Smooth muscle cell (in vitro differentiated cells): ENCODE measurements at regions not wholly inside any gene's neighbourhood (a gene's known extent, or its start where the extent isn't known, plus 50 kb on each side); places are given as distances from the start of the nearest gene placed in this dataset.
"Not testable (repeated sequence)": the region's sequence is repeated elsewhere in the genome, so short reads cannot be mapped to it uniquely, and the experiment has no call there.

Source experiments
- DNase-seq: peaks from one replicate; lab custom pipeline; 2025; ENCODE audit not compliant: unreplicated experiment; lab: John Stamatoyannopoulos, UW
- H2AFZ ChIP-seq: fragments of 200-600 bp; sonication (generic); 2 replicates; pipeline ENCODE4 v1.6.0; 2016; ENCODE audit warnings: antibody characterized with exemption, low read depth, mild to moderate bottlenecking
- H3F3A ChIP-seq: fragments of 200-600 bp; sonication (generic); 2 replicates; pipeline ENCODE4 v1.6.0; 2017; ENCODE audit warnings: antibody characterized with exemption, low read depth
- H3K27ac ChIP-seq: fragments of 200-600 bp; sonication (generic); 2 replicates; pipeline ENCODE4 v1.5.1; 2016; ENCODE audit warnings: low read depth, mild to moderate bottlenecking
- H3K27me3 ChIP-seq: fragments of 200-600 bp; sonication (generic); 2 replicates; pipeline ENCODE4 v1.6.1; 2016; ENCODE audit warnings: low read depth, mild to moderate bottlenecking
- H3K36me3 ChIP-seq: fragments of 200-600 bp; sonication (generic); 2 replicates; pipeline ENCODE4 v1.5.1; 2016; ENCODE audit warnings: low read depth
- H3K4me1 ChIP-seq: fragments of 200-600 bp; sonication (generic); 2 replicates; pipeline ENCODE4 v1.5.1; 2016; ENCODE audit warnings: low read depth
- H3K4me2 ChIP-seq: fragments of 200-600 bp; sonication (generic); 2 replicates; pipeline ENCODE4 v1.6.0; 2016; ENCODE audit warnings: mild to moderate bottlenecking
- H3K4me3 ChIP-seq: fragments of 200-600 bp; sonication (generic); 2 replicates; pipeline ENCODE4 v1.5.1; 2016; ENCODE audit warnings: mild to moderate bottlenecking
- H3K79me2 ChIP-seq: fragments of 200-600 bp; sonication (generic); 2 replicates; pipeline ENCODE4 v1.6.0; 2016; ENCODE audit warnings: low read depth, mild to moderate bottlenecking
- H3K9ac ChIP-seq: fragments of 200-600 bp; sonication (generic); 2 replicates; pipeline ENCODE4 v1.6.0; 2016; ENCODE audit warnings: low read depth
- H3K9me3 ChIP-seq: fragments of 200-600 bp; sonication (generic); replicated peaks from 2 replicates; pipeline ENCODE4 v1.5.1; 2016; ENCODE audit warnings: low read depth
- H4K20me1 ChIP-seq: fragments of 200-600 bp; sonication (generic); 2 replicates; pipeline ENCODE4 v1.6.0; 2016; ENCODE audit warnings: low read depth
- CTCF ChIP-seq: fragments of 200-600 bp; sonication (generic); IDR thresholded peaks from 2 replicates; pipeline ENCODE4 v1.5.1; 2017; ENCODE audit warnings: borderline replicate concordance, mild to moderate bottlenecking, antibody characterized with exemption; ENCODE audit not compliant: insufficient read depth, poor library complexity, severe bottlenecking
- WGBS: methylation state at CpG from one replicate; pipeline ENCODE4 v1.1.7; 2016; ENCODE audit warnings: low lambda C conversion rate; 5-methylcytosine and 5-hydroxymethylcytosine counted together

- no peaks in the 10 kb centered on the region for H4K20me1 ChIP-seq
- H3K9me3 ChIP-seq = no peaks in the 10 kb centered on the region
- H3K4me2 ChIP-seq = no peak overlapping the region
- H3K4me3 ChIP-seq = no peak overlapping the region
- 81% methylated on average over 1 of the region's 1 CpG for WGBS
- H3F3A ChIP-seq = no peaks in the 10 kb centered on the region
- H3K36me3 ChIP-seq = no peaks in the 10 kb centered on the region
- no peak for TF ChIP-seq CTCF
- no peak overlapping the region for H3K27ac ChIP-seq
- H2AFZ ChIP-seq = no peak overlapping the region
- no peaks in the 10 kb centered on the region for H3K4me1 ChIP-seq
- H3K27me3 ChIP-seq = no peaks in the 10 kb centered on the region
- no peak overlapping the region for H3K9ac ChIP-seq
- no peaks in the 10 kb centered on the region for H3K79me2 ChIP-seq
- no peak for DNase-seq
Measured at GRCh38 chr9:102360846-102361245, 622.4 kb upstream of the GRIN3A start.

DNA sequence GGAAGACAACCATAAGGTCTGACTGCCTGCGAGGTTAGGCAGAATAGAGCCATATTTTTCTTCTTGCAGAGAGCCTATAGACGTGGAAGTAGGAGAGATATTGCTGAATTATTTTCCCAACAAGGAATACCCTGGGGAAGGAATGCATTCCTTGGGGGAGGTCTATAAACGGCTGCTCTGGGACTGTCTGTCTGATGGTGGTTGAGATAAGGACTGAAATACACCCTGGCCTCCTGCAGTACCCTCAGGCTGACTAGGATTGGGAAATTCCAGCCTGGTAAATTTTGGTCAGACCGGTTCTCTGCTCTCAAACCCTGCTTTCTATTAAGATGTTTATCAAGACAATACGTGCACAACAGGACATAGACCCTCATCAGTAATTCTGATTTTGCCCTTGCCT is 617.5 kb upstream of the GRIN3A start:
- Histone ChIP-seq H4K20me1 (no peaks in the 10 kb centered on the region), H3K27ac (no peak overlapping the region), H3F3A (no peaks in the 10 kb centered on the region), H3K4me3 (no peak overlapping the region), H3K9ac (no peak overlapping the region), H3K4me2 (no peak overlapping the region), H3K79me2 (no peaks in the 10 kb centered on the region), H3K4me1 (no peaks in the 10 kb centered on the region), H3K36me3 (no peaks in the 10 kb centered on the region), H2AFZ (no peak overlapping the region), H3K27me3 (no peaks in the 10 kb centered on the region), H3K9me3 (no peaks in the 10 kb centered on the region)
- no peak for DNase-seq
- no peak for TF ChIP-seq CTCF
- 55% methylated on average over 5 of the region's 5 CpGs for WGBS

DNA sequence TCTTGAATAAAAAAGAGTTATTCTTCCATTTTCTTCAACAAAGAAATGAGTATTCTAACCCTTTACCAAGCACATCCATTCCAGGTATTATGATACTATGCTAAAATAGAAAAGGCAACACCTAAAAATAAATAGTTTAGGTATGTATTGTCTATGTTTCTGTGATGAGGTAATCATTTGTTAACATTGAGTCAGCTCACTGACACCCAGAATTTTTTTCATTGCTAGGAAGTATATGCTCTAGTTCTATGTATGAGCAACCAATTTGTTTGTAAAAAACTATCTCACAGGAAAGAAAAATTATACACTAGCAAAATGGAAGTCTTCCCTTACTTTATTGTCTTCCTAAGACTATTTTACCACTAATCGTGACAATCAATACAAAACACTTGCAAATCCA is 615.6 kb upstream of the GRIN3A start:
- H3K9ac ChIP-seq = no peak overlapping the region
- no peaks in the 10 kb centered on the region for H3K9me3 ChIP-seq
- no peaks in the 10 kb centered on the region for H3K79me2 ChIP-seq
- no peak for TF ChIP-seq CTCF
- WGBS = 96% methylated on average over 1 of the region's 1 CpG
- no peak overlapping the region for H3K27ac ChIP-seq
- no peaks in the 10 kb centered on the region for H3K4me1 ChIP-seq
- DNase-seq = no peak
- H3K27me3 ChIP-seq = no peaks in the 10 kb centered on the region
- H4K20me1 ChIP-seq = no peaks in the 10 kb centered on the region
- H3K4me3 ChIP-seq = no peak overlapping the region
- no peaks in the 10 kb centered on the region for H3F3A ChIP-seq
- no peak overlapping the region for H2AFZ ChIP-seq
- H3K4me2 ChIP-seq = no peak overlapping the region
- H3K36me3 ChIP-seq = no peaks in the 10 kb centered on the region

GRCh38 chr9:102337471-102337870 is 599.0 kb upstream of the GRIN3A start:
- H3K9ac ChIP-seq, DNase-seq, H3F3A ChIP-seq, H3K4me3 ChIP-seq, H3K27me3 ChIP-seq, H4K20me1 ChIP-seq, H3K27ac ChIP-seq, H3K36me3 ChIP-seq, H2AFZ ChIP-seq, H3K79me2 ChIP-seq, H3K4me1 ChIP-seq, H3K4me2 ChIP-seq, H3K9me3 ChIP-seq: not testable (repeated sequence)
- WGBS = 83% methylated on average over 6 of the region's 6 CpGs
